Body of pancreas (tissue), 4 donors: ENCODE measurements at regions not wholly inside any gene's neighbourhood (a gene's known extent, or its start where the extent isn't known, plus 50 kb on each side); places are given as distances from the start of the nearest gene placed in this dataset.
"Not testable (repeated sequence)": the region's sequence is repeated elsewhere in the genome, so short reads cannot be mapped to it uniquely, and the experiment has no call there.

Experiments used
- ATAC-seq: fragments of 150-250 bp; one replicate; pipeline ENCODE4 v1.9.1; 2016
- DNase-seq, 4 donors: peaks; one replicate each; pipeline ENCODE4 v3.0.0-alpha.2; 2019
- H3K27ac ChIP-seq, 4 donors: fragments of 200-600 bp; sonication (generic); 1 replicate in 3 of 4; 2 replicates in 1 of 4; pipeline versions ENCODE4 v1.5.1 to v1.6.1; 2016 to 2019; ENCODE audit warnings: mild to moderate bottlenecking in 1 of 4, mixed read lengths in 1 of 4, moderate library complexity in 1 of 4
- H3K27me3 ChIP-seq, 2 donors: fragments of 200-600 bp; sonication (generic); one replicate each; pipeline ENCODE4 v1.6.0; 2016; ENCODE audit warnings: mild to moderate bottlenecking in 1 of 2
- H3K36me3 ChIP-seq, 2 donors: fragments of 200-600 bp; sonication (generic); replicated peaks in 1 of 2; 2 replicates each; pipeline ENCODE4 v1.5.1; 2016; ENCODE audit warnings: low read depth in 2 of 2; ENCODE audit not compliant: insufficient read depth in 1 of 2
- H3K4me1 ChIP-seq: fragments of 200-600 bp; sonication (generic); one replicate; pipeline ENCODE4 v1.6.0; 2016
- H3K4me3 ChIP-seq, 2 donors: fragments of 200-600 bp; sonication (generic); 1 replicate in 1 of 2; 2 replicates in 1 of 2; pipeline ENCODE4 v1.5.1; 2016 to 2019
- H3K9me3 ChIP-seq, 3 donors: fragments of 200-600 bp; sonication (generic); 1 replicate in 2 of 3; 2 replicates in 1 of 3; pipeline ENCODE4 v1.5.1; 2016
- CTCF ChIP-seq, 7 experiments: fragments of 450-650 bp in 4 of 7; fragments of 200-600 bp in 3 of 7; sonication (generic) in 3 of 7; IDR thresholded peaks; one replicate each; pipeline ENCODE4 v1.5.1; 2016 to 2019; ENCODE audit warnings: antibody characterized with exemption in 7 of 7
- POLR2A ChIP-seq, 3 donors: fragments of 450-650 bp; IDR thresholded peaks; one replicate each; pipeline ENCODE4 v1.6.1; 2016; ENCODE audit warnings: antibody characterized with exemption in 3 of 3, mild to moderate bottlenecking in 2 of 3
- WGBS, 2 donors: methylation state at CpG; one replicate each; pipeline ENCODE4 v1.1.5; 2017; 5-methylcytosine and 5-hydroxymethylcytosine counted together
- intact Hi-C: fragments of 100-400 bp; cut with DNase I; formaldehyde crosslinking; loops from one replicate; pipeline ENCODE4 v1.15.1; 2023

- no peaks in the 10 kb centered on the region for H3K27me3 ChIP-seq
- intact Hi-C loops, result no loop called here
- no peaks in the 10 kb centered on the region for H3K9me3 ChIP-seq
- no peak for ATAC-seq
- no peak for DNase-seq
- H3K4me1 ChIP-seq, result peaks cover 4% of the 10 kb centered on the region
- H3K27ac ChIP-seq, result no peak overlapping the region
- WGBS, 2 donors, result 10 to 20% methylated on average over 2 of the region's 2 CpGs
- H3K4me3 ChIP-seq, result no peak overlapping the region
- H3K36me3 ChIP-seq, result no peaks in the 10 kb centered on the region
- TF ChIP-seq CTCF (IDR thresholded peaks at IDR 0.05) (no peak), POLR2A (IDR thresholded peaks at IDR 0.05) (no peak)
These were observed 92.4 kb upstream of the NOX4 start for GRCh38 chr11:89583580-89583979.

GRCh38 chr11:89585046-89585445 is 93.9 kb upstream of the NOX4 start:
- H3K4me1 ChIP-seq, H3K36me3 ChIP-seq, H3K9me3 ChIP-seq, DNase-seq, intact Hi-C loops, H3K4me3 ChIP-seq, H3K27me3 ChIP-seq, H3K27ac ChIP-seq, ATAC-seq: not testable (repeated sequence)
- 95 to 98% methylated on average over 3 of the region's 3 CpGs for WGBS, 2 donors

GRCh38 chr11:89585471-89585870 is 94.3 kb upstream of the NOX4 start:
- H3K27ac ChIP-seq, intact Hi-C loops, H3K4me1 ChIP-seq, H3K9me3 ChIP-seq, H3K4me3 ChIP-seq, DNase-seq, H3K36me3 ChIP-seq, ATAC-seq, H3K27me3 ChIP-seq: not testable (repeated sequence)
- whole genome bisulfite sequencing, 2 donors, result 68 to 74% methylated on average over 2 of the region's 2 CpGs

- ATAC-seq, result not testable (repeated sequence)
These were observed 98.2 kb upstream of the NOX4 start for GRCh38 chr11:89589413-89589812.

GRCh38 chr11:89590008-89590632 is 98.9 kb upstream of the NOX4 start:
- H3K4me1 ChIP-seq, H3K27ac ChIP-seq, ATAC-seq, H3K9me3 ChIP-seq, H3K4me3 ChIP-seq, H3K36me3 ChIP-seq, intact Hi-C loops, H3K27me3 ChIP-seq, DNase-seq: not testable (repeated sequence)
- WGBS, 2 donors, result 78 to 84% methylated on average over 5 of the region's 5 CpGs

More at GRCh38 chr11:89589413-89589812, 98.2 kb upstream of the NOX4 start:
- H3K27me3 ChIP-seq, H3K9me3 ChIP-seq, DNase-seq, intact Hi-C loops, H3K36me3 ChIP-seq, H3K4me3 ChIP-seq, H3K4me1 ChIP-seq, H3K27ac ChIP-seq: not testable (repeated sequence)
- 71 to 79% methylated on average over 6 of the region's 6 CpGs for WGBS, 2 donors

- H3K4me3 ChIP-seq, DNase-seq, H3K4me1 ChIP-seq, intact Hi-C loops, H3K27ac ChIP-seq, ATAC-seq, H3K36me3 ChIP-seq, H3K27me3 ChIP-seq, H3K9me3 ChIP-seq: not testable (repeated sequence)
- 71 to 93% methylated on average over 1 of the region's 1 CpG for WGBS, 2 donors
These were observed 108.8 kb upstream of the TRIM77 start for GRCh38 chr11:89601263-89601662.

- no peak overlapping the region for H3K27ac ChIP-seq
- no peak overlapping the region for H3K4me3 ChIP-seq
- TF ChIP-seq CTCF (IDR thresholded peaks at IDR 0.05) (no peak), POLR2A (IDR thresholded peaks at IDR 0.05) (no peak)
- DNase-seq (no peak), ATAC-seq (no peak)
- H3K36me3 ChIP-seq, result no peaks in the 10 kb centered on the region
- intact Hi-C loops, result no loop called here
- H3K4me1 ChIP-seq, result no peaks in the 10 kb centered on the region
- H3K27me3 ChIP-seq, result no peaks in the 10 kb centered on the region
- no peaks in the 10 kb centered on the region for H3K9me3 ChIP-seq
- 70 to 80% methylated on average over 4 of the region's 4 CpGs for WGBS, 2 donors
These were observed 105.8 kb upstream of the TRIM77 start for GRCh38 chr11:89604281-89604680.

- 54 to 65% methylated on average over 2 of the region's 2 CpGs for WGBS, 2 donors
- H3K27me3 ChIP-seq, H3K9me3 ChIP-seq, H3K4me3 ChIP-seq, H3K36me3 ChIP-seq, intact Hi-C loops, DNase-seq, ATAC-seq, H3K4me1 ChIP-seq, H3K27ac ChIP-seq: not testable (repeated sequence)
These were observed 103.3 kb upstream of the TRIM77 start for GRCh38 chr11:89606845-89607244.

- H3K4me3 ChIP-seq, H3K9me3 ChIP-seq, H3K27me3 ChIP-seq, H3K36me3 ChIP-seq, ATAC-seq, DNase-seq, H3K27ac ChIP-seq, H3K4me1 ChIP-seq, intact Hi-C loops: not testable (repeated sequence)
- 52 to 58% methylated on average over 7 of the region's 7 CpGs for WGBS, 2 donors
These were observed 102.6 kb upstream of the TRIM77 start for GRCh38 chr11:89607497-89607896.
